CD4-positive, CD25-positive, alpha-beta regulatory T cell (primary cell): ENCODE measurements at regions not wholly inside any gene's neighbourhood (a gene's known extent, or its start where the extent isn't known, plus 50 kb on each side); places are given as distances from the start of the nearest gene placed in this dataset.

Source experiments
- ATAC-seq, 2 donors: fragments of 150-1000 bp; cut with Tn5 transposase; one replicate each; pipeline ENCODE4 v1.10.0; 2021; ENCODE audit warnings: low read depth in 2 of 2, moderate number of reproducible peaks in 2 of 2, moderate library complexity in 1 of 2
- DNase-seq, 3 donors: peaks; one replicate each; pipeline versions ENCODE4 v3.0.0 to v3.0.0-alpha.2; 2012 to 2022; ENCODE audit warnings: mixed read lengths in 1 of 3
- H3K27ac ChIP-seq: one replicate; pipeline ENCODE4 v1.7.0; 2013; ENCODE audit warnings: mild to moderate bottlenecking, low read length; ENCODE audit not compliant: insufficient read depth, poor library complexity, severe bottlenecking
- H3K27me3 ChIP-seq: one replicate; pipeline ENCODE4 v1.7.0; 2013; ENCODE audit warnings: low read length; ENCODE audit not compliant: control insufficient read depth, insufficient read depth
- H3K36me3 ChIP-seq: one replicate; pipeline ENCODE4 v1.7.0; 2013; ENCODE audit warnings: mild to moderate bottlenecking, low read length, moderate library complexity; ENCODE audit not compliant: control insufficient read depth, insufficient read depth
- H3K4me1 ChIP-seq: 2 replicates; pipeline ENCODE4 v1.7.0; 2013; ENCODE audit warnings: mild to moderate bottlenecking, low read length; ENCODE audit not compliant: insufficient read depth, control insufficient read depth, poor library complexity, severe bottlenecking
- H3K4me3 ChIP-seq: one replicate; pipeline ENCODE4 v1.7.0; 2013; ENCODE audit warnings: low read depth, mild to moderate bottlenecking, low read length, moderate library complexity
- H3K9me3 ChIP-seq, 2 experiments: 1 replicate in 1 of 2; 2 replicates in 1 of 2; pipeline ENCODE4 v1.7.0; 2013; ENCODE audit warnings: low read length in 2 of 2, mild to moderate bottlenecking in 1 of 2, moderate library complexity in 1 of 2; ENCODE audit not compliant: control insufficient read depth in 2 of 2
- H3K27ac Mint-ChIP-seq, 3 donors: one replicate each; pipeline ENCODE4 v1.8.0; 2020 to 2022; ENCODE audit warnings: mild to moderate bottlenecking in 3 of 3, mixed read lengths in 3 of 3, moderate library complexity in 2 of 3
- H3K27me3 Mint-ChIP-seq: one replicate; pipeline ENCODE4 v1.8.0; 2022; ENCODE audit warnings: mild to moderate bottlenecking, mixed read lengths
- H3K36me3 Mint-ChIP-seq: one replicate; pipeline ENCODE4 v1.8.0; 2020; ENCODE audit warnings: mixed read lengths
- H3K4me1 Mint-ChIP-seq, 4 donors: one replicate each; pipeline ENCODE4 v1.8.0; 2020 to 2022; ENCODE audit warnings: mixed read lengths in 4 of 4, mild to moderate bottlenecking in 1 of 4
- H3K4me3 Mint-ChIP-seq, 4 donors: one replicate each; pipeline ENCODE4 v1.8.0; 2020 to 2022; ENCODE audit warnings: mild to moderate bottlenecking in 4 of 4, mixed read lengths in 4 of 4, moderate library complexity in 3 of 4
- H3K9me3 Mint-ChIP-seq, 7 donors: one replicate each; pipeline ENCODE4 v1.8.0; 2020 to 2022; ENCODE audit warnings: mixed read lengths in 7 of 7, mild to moderate bottlenecking in 3 of 7, moderate library complexity in 2 of 7

DNA sequence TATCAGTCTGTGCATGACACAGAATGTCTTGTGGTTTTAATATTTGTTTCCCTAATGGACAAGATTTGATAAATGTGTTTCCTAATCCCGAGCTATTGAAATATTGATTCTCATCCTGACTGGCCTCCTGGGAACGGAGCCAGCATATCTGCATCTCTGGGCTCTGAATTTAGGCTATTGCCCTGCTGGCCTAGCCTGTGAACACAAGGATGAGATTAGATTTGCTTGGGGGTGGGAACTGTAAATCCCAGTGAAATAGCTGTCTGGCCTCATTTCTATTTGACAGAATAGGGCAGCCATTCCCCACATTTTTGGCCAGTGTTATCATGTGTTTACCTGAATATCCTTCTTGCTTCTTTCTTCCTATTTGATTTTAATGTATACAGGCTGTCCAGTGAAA is 198.4 kb upstream of the SOX4 start:
- H3K36me3 ChIP-seq, result no peaks in the 10 kb centered on the region
- ATAC-seq (no peak), DNase-seq (no peak)
- H3K27me3 ChIP-seq, result no peaks in the 10 kb centered on the region
- H3K4me1 ChIP-seq, result no peaks in the 10 kb centered on the region
- no peak overlapping the region for H3K27ac ChIP-seq
- no peaks in the 10 kb centered on the region for H3K4me1 Mint-ChIP-seq
- peaks cover 0 to 4% (median 1%) of the 10 kb centered on the region in 7 donors for H3K9me3 Mint-ChIP-seq
- peaks cover 7% of the 10 kb centered on the region for H3K27me3 Mint-ChIP-seq
- no peak overlapping the region for H3K4me3 ChIP-seq
- no peaks in the 10 kb centered on the region for H3K9me3 ChIP-seq
- no peaks in the 10 kb centered on the region for H3K36me3 Mint-ChIP-seq
- no peak overlapping the region for H3K27ac Mint-ChIP-seq
- no peak overlapping the region for H3K4me3 Mint-ChIP-seq

DNA sequence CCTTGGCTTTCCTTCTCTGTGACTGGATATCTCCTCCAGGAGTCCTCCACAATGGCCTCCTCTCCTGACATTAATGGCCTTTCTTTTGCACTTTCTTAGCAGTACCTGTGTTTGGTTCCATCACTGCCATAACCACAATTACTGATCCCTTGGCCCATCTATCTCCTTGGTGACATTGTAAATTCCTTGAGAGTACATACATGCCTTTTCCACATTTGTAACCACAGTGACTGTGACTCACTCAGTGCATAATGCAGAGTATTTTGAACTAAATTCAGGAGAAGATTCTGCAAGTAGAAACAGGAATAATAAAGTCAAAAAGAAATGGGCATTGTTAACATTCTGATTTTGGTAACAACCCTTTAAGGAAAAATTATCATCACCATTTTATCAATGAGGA is 197.2 kb upstream of the SOX4 start:
- Mint-ChIP-seq H3K27ac (no peak overlapping the region), H3K4me3 (no peak overlapping the region), H3K4me1 (no peaks in the 10 kb centered on the region), H3K9me3 (peaks cover 0 to 4% (median 1%) of the 10 kb centered on the region in 7 donors), H3K27me3 (no peaks in the 10 kb centered on the region), H3K36me3 (no peaks in the 10 kb centered on the region)
- no peaks in the 10 kb centered on the region for H3K27me3 ChIP-seq
- no peak overlapping the region for H3K4me3 ChIP-seq
- H3K4me1 ChIP-seq, result no peaks in the 10 kb centered on the region
- no peak overlapping the region for H3K27ac ChIP-seq
- no peaks in the 10 kb centered on the region for H3K36me3 ChIP-seq
- H3K9me3 ChIP-seq, result no peaks in the 10 kb centered on the region
- ATAC-seq (no peak), DNase-seq (no peak)

DNA sequence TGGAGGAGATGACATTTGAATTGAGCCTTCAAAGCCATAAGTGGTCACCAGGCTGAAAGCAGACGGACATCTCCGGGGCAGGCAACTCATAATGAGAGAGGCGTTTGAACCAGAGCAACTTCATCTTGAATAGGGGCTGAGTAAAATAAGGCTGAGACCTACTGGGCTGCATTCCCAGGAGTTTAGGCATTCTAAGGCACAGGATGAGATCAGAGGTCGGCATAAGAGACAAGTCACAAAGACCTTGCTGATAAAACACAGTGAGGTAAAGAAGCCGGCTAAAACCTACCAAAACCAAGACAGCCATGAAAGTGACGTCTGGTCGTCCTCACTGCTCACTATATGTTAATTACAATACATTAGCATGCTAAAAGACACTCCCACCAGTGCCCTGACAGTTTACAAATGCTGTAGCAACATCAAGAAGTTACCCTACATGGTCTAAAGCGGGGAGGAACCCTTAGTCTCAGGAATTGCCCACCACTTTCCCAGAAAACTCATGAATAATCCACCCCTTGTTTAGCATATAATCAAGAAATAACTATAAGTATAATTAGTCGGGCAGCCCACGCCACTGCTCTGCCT is 194.7 kb upstream of the SOX4 start:
- H3K4me1 Mint-ChIP-seq, result peaks cover 0 to 17% (median 0%) of the 10 kb centered on the region in 4 donors
- H3K27ac Mint-ChIP-seq, result no peak overlapping the region
- Histone ChIP-seq H3K27me3 (no peaks in the 10 kb centered on the region), H3K4me3 (no peak overlapping the region), H3K36me3 (no peaks in the 10 kb centered on the region), H3K27ac (no peak overlapping the region), H3K4me1 (no peaks in the 10 kb centered on the region), H3K9me3 (no peaks in the 10 kb centered on the region)
- DNase-seq, result no peak
- peaks cover 4% of the 10 kb centered on the region for H3K27me3 Mint-ChIP-seq
- no peak overlapping the region for H3K4me3 Mint-ChIP-seq
- ATAC-seq, result no peak
- H3K36me3 Mint-ChIP-seq, result no peaks in the 10 kb centered on the region
- peaks cover 0 to 2% (median 0%) of the 10 kb centered on the region in 7 donors for H3K9me3 Mint-ChIP-seq

DNA sequence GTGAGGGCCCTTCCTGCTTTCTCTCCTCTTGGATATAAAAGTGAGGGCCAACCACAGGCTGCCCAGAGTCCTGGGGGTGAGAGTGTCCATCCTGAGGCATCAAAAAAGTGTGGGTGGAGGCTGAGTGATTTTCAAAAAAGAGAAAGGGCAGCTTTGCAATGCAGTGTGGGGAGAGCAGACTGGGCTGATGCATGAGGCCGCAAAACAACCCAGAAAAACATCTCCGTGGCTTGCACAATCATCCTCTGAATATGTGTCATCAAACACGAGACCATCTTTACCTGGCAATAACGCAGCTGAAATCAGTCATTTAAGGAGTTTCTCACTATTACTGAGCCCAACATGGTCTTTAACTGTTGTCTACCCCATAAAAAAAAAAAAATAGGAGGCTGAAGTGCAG is 191.2 kb upstream of the SOX4 start:
- no peak overlapping the region for H3K27ac ChIP-seq
- H3K4me1 ChIP-seq, result no peaks in the 10 kb centered on the region
- H3K9me3 ChIP-seq, result no peaks in the 10 kb centered on the region
- H3K9me3 Mint-ChIP-seq, result peaks cover 0 to 5% (median 0%) of the 10 kb centered on the region in 7 donors
- H3K4me1 Mint-ChIP-seq, result peaks cover 0 to 17% (median 0%) of the 10 kb centered on the region in 4 donors
- H3K27ac Mint-ChIP-seq, result peak overlapping the region in 1 of 3 donors; percentile 20
- H3K4me3 ChIP-seq, result no peak overlapping the region
- peak overlapping the region in 1 of 4 donors; percentile 40 for H3K4me3 Mint-ChIP-seq
- H3K36me3 Mint-ChIP-seq, result no peaks in the 10 kb centered on the region
- DNase-seq (peak in 1 of 3 donors; percentile 57), ATAC-seq (no peak)
- no peaks in the 10 kb centered on the region for H3K36me3 ChIP-seq
- H3K27me3 Mint-ChIP-seq, result peaks cover 4% of the 10 kb centered on the region
- H3K27me3 ChIP-seq, result no peaks in the 10 kb centered on the region

DNA sequence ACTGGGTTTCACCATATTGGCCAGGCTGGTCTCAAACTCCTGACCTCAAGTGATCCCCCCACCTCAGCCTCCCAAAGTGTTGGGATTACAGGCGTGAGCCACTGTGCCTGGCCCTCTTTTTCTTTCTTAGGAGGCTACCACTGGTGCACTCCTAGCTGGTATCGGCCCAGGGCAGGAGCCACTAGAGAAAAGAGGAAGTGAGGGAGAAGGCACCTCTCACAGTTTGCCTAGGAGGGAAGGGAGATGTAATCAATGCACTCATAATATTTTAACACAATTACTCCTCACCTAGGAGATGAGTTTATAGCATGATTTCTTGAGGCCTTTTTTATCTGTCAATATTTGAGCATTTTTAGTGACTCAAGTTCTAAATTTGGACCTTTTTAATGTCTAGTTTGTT is 189.0 kb upstream of the SOX4 start:
- H3K27me3 ChIP-seq, result no peaks in the 10 kb centered on the region
- H3K4me3 ChIP-seq, result no peak overlapping the region
- H3K4me1 ChIP-seq, result no peaks in the 10 kb centered on the region
- H3K9me3 ChIP-seq, result no peaks in the 10 kb centered on the region
- Mint-ChIP-seq H3K27me3 (peaks cover 4% of the 10 kb centered on the region), H3K9me3 (peaks cover 0 to 10% (median 0%) of the 10 kb centered on the region in 7 donors), H3K4me1 (peaks cover 0 to 17% (median 0%) of the 10 kb centered on the region in 4 donors), H3K36me3 (no peaks in the 10 kb centered on the region), H3K27ac (no peak overlapping the region), H3K4me3 (no peak overlapping the region)
- ATAC-seq (no peak), DNase-seq (no peak)
- no peaks in the 10 kb centered on the region for H3K36me3 ChIP-seq
- no peak overlapping the region for H3K27ac ChIP-seq

DNA sequence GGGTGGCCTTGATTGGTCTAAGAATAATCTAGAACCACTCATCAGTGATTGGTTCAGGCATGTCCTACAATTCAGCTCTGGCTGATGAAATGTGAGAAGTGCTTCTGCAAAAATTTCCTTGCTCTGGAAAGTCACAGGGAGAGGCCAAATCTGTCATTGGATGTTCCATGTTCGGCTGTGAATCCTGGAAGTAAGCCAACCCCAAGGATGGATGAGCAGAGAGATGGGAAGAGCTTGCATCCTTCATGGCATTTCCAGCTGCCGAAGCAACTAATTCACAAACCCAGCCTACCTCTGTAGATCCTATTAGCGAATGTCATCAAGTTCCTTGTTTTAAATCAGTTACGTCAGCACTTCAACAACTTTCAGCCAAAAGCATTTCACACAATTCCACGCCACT is 187.2 kb upstream of the SOX4 start:
- H3K9me3 ChIP-seq, result no peaks in the 10 kb centered on the region
- ATAC-seq, result no peak
- no peak overlapping the region for H3K4me3 Mint-ChIP-seq
- H3K4me1 Mint-ChIP-seq, result peaks cover 0 to 17% (median 0%) of the 10 kb centered on the region in 4 donors
- H3K27me3 Mint-ChIP-seq, result peaks cover 4% of the 10 kb centered on the region
- H3K27me3 ChIP-seq, result no peaks in the 10 kb centered on the region
- no peaks in the 10 kb centered on the region for H3K4me1 ChIP-seq
- H3K4me3 ChIP-seq, result no peak overlapping the region
- no peak overlapping the region for H3K27ac ChIP-seq
- H3K9me3 Mint-ChIP-seq, result peaks cover 0 to 10% (median 4%) of the 10 kb centered on the region in 7 donors
- no peak overlapping the region for H3K27ac Mint-ChIP-seq
- H3K36me3 Mint-ChIP-seq, result no peaks in the 10 kb centered on the region
- no peaks in the 10 kb centered on the region for H3K36me3 ChIP-seq
- no peak for DNase-seq

DNA sequence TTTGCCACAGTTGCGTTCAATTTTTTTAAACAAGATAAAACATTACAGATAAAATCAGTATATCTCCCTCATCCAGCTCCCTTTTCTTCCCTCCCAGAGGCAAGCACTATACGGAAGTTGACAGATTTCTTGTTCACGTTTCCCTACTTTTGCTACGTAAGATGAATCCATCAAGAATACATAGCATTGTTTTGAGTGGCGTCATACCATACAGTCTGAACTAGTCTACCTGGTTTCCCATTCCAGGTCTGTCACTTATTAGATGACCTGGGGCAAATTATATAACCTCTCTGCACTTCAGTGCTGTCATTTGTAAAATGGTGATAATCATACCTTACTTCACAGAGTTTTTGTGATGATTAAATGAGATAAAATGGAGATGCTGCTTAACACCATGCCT is 184.3 kb upstream of the SOX4 start:
- Histone ChIP-seq H3K27ac (no peak overlapping the region), H3K27me3 (peaks cover 3% of the 10 kb centered on the region), H3K36me3 (no peaks in the 10 kb centered on the region), H3K4me3 (no peak overlapping the region), H3K4me1 (no peaks in the 10 kb centered on the region), H3K9me3 (no peaks in the 10 kb centered on the region)
- no peaks in the 10 kb centered on the region for H3K36me3 Mint-ChIP-seq
- H3K4me1 Mint-ChIP-seq, result no peaks in the 10 kb centered on the region
- DNase-seq, result no peak
- ATAC-seq, result no peak
- H3K27ac Mint-ChIP-seq, result no peak overlapping the region
- no peak overlapping the region for H3K4me3 Mint-ChIP-seq
- peaks cover 4% of the 10 kb centered on the region for H3K27me3 Mint-ChIP-seq
- H3K9me3 Mint-ChIP-seq, result peaks cover 0 to 10% (median 7%) of the 10 kb centered on the region in 7 donors

DNA sequence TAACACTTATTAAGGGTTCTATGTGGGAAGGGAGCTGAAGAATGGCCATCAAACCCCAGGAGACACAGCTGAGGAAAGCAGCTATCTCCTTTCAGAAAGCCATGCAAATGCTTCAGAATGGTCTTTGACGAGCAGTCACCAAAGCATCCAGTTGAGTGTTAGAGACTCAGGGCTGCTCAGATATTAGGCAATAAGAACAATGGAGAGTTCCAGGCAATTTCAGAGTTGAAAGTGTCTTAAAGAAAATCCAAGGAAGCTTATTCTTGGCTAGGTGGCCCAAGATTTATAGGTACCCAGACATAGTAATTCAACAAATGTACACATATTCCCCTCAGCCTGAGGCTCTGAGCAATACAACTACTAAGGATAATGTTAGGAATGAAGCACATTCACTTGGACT is 180.1 kb upstream of the SOX4 start:
- H3K36me3 ChIP-seq, result no peaks in the 10 kb centered on the region
- no peak overlapping the region for H3K4me3 Mint-ChIP-seq
- H3K9me3 Mint-ChIP-seq, result peaks cover 0 to 10% (median 5%) of the 10 kb centered on the region in 7 donors
- H3K27me3 Mint-ChIP-seq, result peaks cover 4% of the 10 kb centered on the region
- no peaks in the 10 kb centered on the region for H3K4me1 ChIP-seq
- no peak overlapping the region for H3K4me3 ChIP-seq
- peaks cover 3% of the 10 kb centered on the region for H3K27me3 ChIP-seq
- no peak overlapping the region for H3K27ac ChIP-seq
- H3K36me3 Mint-ChIP-seq, result no peaks in the 10 kb centered on the region
- no peaks in the 10 kb centered on the region for H3K9me3 ChIP-seq
- ATAC-seq (no peak), DNase-seq (no peak)
- no peaks in the 10 kb centered on the region for H3K4me1 Mint-ChIP-seq
- no peak overlapping the region for H3K27ac Mint-ChIP-seq
